OCI-LY7 (cell line): ENCODE measurements at regions not wholly inside any gene's neighbourhood (a gene's known extent, or its start where the extent isn't known, plus 50 kb on each side); places are given as distances from the start of the nearest gene placed in this dataset.

ENCODE experiments used
- BruUV-seq: library from RNA; stranded (reverse); fragments of 400-500 nt; replicated peaks from 2 replicates; lab custom pipeline; 2021; lab: Mats Ljungman, UMichigan
- CTCF ChIA-PET: fragments of 300-600 bp; sonication (Branson Sonifier 250); formaldehyde crosslinking; loops from one replicate; lab custom pipeline; 2022; ENCODE audit warnings: antibody characterized with exemption; ENCODE audit not compliant: unreplicated experiment; lab: Charles Lee
- POLR2A ChIA-PET: fragments of 300-600 bp; sonication (Branson Sonifier 250); formaldehyde crosslinking; loops from one replicate; lab custom pipeline; 2022; ENCODE audit warnings: antibody characterized with exemption; lab: Charles Lee
- DNase-seq: peaks from one replicate; pipeline ENCODE4 v3.0.0-alpha.2; 2015; ENCODE audit warnings: low spot score
- H2AFZ ChIP-seq: fragments of 200-600 bp; sonication (generic), shearing (Covaris generic); 2 replicates; pipeline ENCODE4 v1.6.1; 2014; ENCODE audit warnings: mild to moderate bottlenecking, antibody characterized with exemption, low read length, moderate library complexity
- H3K27ac ChIP-seq: fragments of 200-600 bp; sonication (generic); 2 replicates; pipeline ENCODE4 v1.5.1; 2014; ENCODE audit warnings: mixed run types, low read depth, mild to moderate bottlenecking, moderate library complexity, low read length, inconsistent platforms; ENCODE audit not compliant: poor library complexity, severe bottlenecking
- H3K36me3 ChIP-seq: fragments of 200-600 bp; sonication (generic); 2 replicates; pipeline ENCODE4 v1.6.1; 2014; ENCODE audit warnings: mild to moderate bottlenecking, antibody characterized with exemption, low read length, moderate library complexity, mixed read lengths; ENCODE audit not compliant: insufficient read depth
- H3K4me1 ChIP-seq: fragments of 200-600 bp; sonication (generic); 2 replicates; pipeline ENCODE4 v1.5.1; 2014; ENCODE audit warnings: mild to moderate bottlenecking, low read length; ENCODE audit not compliant: insufficient read depth, poor library complexity, severe bottlenecking
- H3K4me2 ChIP-seq: fragments of 200-600 bp; sonication (generic); 2 replicates; pipeline ENCODE4 v1.6.1; 2014; ENCODE audit warnings: mild to moderate bottlenecking, low read length
- H3K4me3 ChIP-seq: fragments of 200-600 bp; sonication (generic); 2 replicates; pipeline ENCODE4 v1.5.1; 2014; ENCODE audit warnings: mild to moderate bottlenecking, low read depth, low read length; ENCODE audit not compliant: poor library complexity, severe bottlenecking
- H3K79me2 ChIP-seq: fragments of 200-600 bp; sonication (generic); 2 replicates; pipeline ENCODE4 v1.6.1; 2016; ENCODE audit warnings: low read depth, mild to moderate bottlenecking, low read length, moderate library complexity, mixed read lengths; ENCODE audit not compliant: insufficient read depth
- H3K9me2 ChIP-seq: fragments of 200-600 bp; sonication (generic); 2 replicates; pipeline ENCODE4 v1.6.1; 2016; ENCODE audit warnings: mild to moderate bottlenecking, low read length, mixed read lengths; ENCODE audit not compliant: insufficient read depth
- H3K9me3 ChIP-seq: fragments of 200-600 bp; sonication (generic); 2 replicates; pipeline ENCODE4 v1.6.1; 2014; ENCODE audit warnings: mild to moderate bottlenecking, mixed run types, low read length, mixed read lengths
- H4K20me1 ChIP-seq: fragments of 200-600 bp; sonication (generic); 2 replicates; pipeline ENCODE4 v1.6.1; 2014; ENCODE audit warnings: mild to moderate bottlenecking, antibody characterized with exemption, low read length, moderate library complexity, mixed read lengths; ENCODE audit not compliant: insufficient read depth
- EZH2phosphoT487 ChIP-seq: fragments of 200-600 bp; sonication (generic); IDR thresholded peaks from 2 replicates; pipeline ENCODE4 v1.6.1; 2018; ENCODE audit warnings: low read depth, borderline replicate concordance, mild to moderate bottlenecking, mixed run types, antibody characterized with exemption, low read length, moderate library complexity, mixed read lengths
- intact Hi-C: fragments of 100-400 bp; cut with micrococcal nuclease; formaldehyde crosslinking; loops from one replicate; pipeline ENCODE4 v1.10.0; 2022; ENCODE audit not compliant: unreplicated experiment
- TF ChIP-seq, protein P1 (sequence below): fragments of 200-600 bp; sonication (generic); conservative IDR thresholded peaks from 2 replicates; pipeline ENCODE4 v1.5.1; 2014; ENCODE audit warnings: mild to moderate bottlenecking, antibody characterized with exemption, low read length, moderate library complexity, mixed read lengths

DNA sequence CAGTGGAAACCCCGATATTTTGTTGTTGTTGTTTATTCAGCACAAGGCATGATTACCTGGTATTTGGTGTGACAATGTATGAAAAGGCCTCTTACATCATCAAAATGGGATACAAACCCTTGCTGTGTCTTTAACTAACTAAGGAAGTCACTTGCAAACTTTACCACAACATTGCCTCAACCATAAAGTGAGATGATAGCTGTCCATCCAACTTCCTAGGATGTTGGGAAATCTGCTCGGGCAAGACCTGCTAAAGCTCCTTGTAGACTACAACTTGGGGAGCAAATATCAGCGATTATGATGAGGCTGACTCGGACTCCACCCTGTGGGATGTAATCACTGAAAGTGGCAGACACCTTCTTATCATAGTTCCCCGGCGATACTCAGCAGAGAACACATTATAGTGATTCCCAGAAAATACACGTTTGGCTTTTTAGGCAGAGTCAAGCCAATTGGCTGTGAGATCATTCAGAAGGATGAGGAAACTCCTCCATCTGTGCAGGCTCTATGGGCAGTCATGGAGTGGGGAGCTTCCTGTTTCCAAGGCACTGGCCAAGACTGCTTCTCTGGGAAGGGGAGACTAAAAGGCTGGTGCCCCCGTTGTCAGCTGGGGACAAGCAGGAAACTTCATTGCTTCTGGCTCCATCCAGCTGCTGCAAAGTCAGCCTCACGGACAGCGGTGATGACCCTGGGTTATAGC lies 289.0 kb downstream of the RNF144A start:
- H2AFZ ChIP-seq = no peak overlapping the region
- POLR2A ChIA-PET = interaction anchor here (0.6 to 0.7 kb wide), 2 partner anchors 304 to 843 kb away, joined by 3 to 4 read pairs; no protein-coding TSS in a partner anchor
- H3K4me1 ChIP-seq = no peaks in the 10 kb centered on the region
- no peaks in the 10 kb centered on the region for H3K36me3 ChIP-seq
- no peak for TF ChIP-seq EZH2phosphoT487
- TF ChIP-seq, protein P1, sequence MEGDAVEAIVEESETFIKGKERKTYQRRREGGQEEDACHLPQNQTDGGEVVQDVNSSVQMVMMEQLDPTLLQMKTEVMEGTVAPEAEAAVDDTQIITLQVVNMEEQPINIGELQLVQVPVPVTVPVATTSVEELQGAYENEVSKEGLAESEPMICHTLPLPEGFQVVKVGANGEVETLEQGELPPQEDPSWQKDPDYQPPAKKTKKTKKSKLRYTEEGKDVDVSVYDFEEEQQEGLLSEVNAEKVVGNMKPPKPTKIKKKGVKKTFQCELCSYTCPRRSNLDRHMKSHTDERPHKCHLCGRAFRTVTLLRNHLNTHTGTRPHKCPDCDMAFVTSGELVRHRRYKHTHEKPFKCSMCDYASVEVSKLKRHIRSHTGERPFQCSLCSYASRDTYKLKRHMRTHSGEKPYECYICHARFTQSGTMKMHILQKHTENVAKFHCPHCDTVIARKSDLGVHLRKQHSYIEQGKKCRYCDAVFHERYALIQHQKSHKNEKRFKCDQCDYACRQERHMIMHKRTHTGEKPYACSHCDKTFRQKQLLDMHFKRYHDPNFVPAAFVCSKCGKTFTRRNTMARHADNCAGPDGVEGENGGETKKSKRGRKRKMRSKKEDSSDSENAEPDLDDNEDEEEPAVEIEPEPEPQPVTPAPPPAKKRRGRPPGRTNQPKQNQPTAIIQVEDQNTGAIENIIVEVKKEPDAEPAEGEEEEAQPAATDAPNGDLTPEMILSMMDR = no peak
- no peaks in the 10 kb centered on the region for H3K9me2 ChIP-seq
- H3K4me3 ChIP-seq = no peak overlapping the region
- no peaks in the 10 kb centered on the region for H3K79me2 ChIP-seq
- H3K9me3 ChIP-seq = no peaks in the 10 kb centered on the region
- no peak for DNase-seq
- CTCF ChIA-PET = no interaction called here
- H3K27ac ChIP-seq = no peak overlapping the region
- no peak overlapping the region for H3K4me2 ChIP-seq
- intact Hi-C loops = no loop called here
- BruUV-seq = no TSS peak
- H4K20me1 ChIP-seq = no peaks in the 10 kb centered on the region

DNA sequence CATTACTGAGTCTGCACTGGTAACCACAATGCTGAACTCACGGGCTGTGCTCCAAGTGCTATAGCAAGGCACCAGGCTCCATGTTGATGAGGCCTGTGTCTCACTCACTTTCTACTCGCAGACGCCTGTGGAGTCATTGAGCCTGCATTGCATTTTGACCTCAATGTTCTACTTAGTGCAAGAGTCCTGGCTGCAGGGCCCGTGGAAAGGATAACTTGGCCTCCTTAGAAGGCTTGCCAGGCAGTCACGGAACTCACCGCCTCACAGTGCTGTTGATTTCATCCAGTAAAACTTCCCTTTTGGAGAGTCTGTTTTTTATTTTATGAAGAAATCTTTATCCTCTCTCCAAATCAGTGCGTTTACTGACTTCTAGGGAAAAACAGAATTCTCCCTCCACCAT lies 290.4 kb downstream of the RNF144A start:
- H3K36me3 ChIP-seq = no peaks in the 10 kb centered on the region
- ChIA-PET CTCF (no interaction called here), POLR2A (no interaction called here)
- H4K20me1 ChIP-seq = no peaks in the 10 kb centered on the region
- no peak for DNase-seq
- TF ChIP-seq, protein P1 = no peak
- TF ChIP-seq EZH2phosphoT487 = no peak
- no peaks in the 10 kb centered on the region for H3K79me2 ChIP-seq
- no TSS peak for BruUV-seq
- H3K4me1 ChIP-seq = no peaks in the 10 kb centered on the region
- H3K4me3 ChIP-seq = no peak overlapping the region
- H3K9me3 ChIP-seq = no peaks in the 10 kb centered on the region
- intact Hi-C loops = no loop called here
- no peak overlapping the region for H3K27ac ChIP-seq
- H3K4me2 ChIP-seq = no peak overlapping the region
- H3K9me2 ChIP-seq = no peaks in the 10 kb centered on the region
- no peak overlapping the region for H2AFZ ChIP-seq
